SK-N-SH (cell line): ENCODE measurements at regions not wholly inside any gene's neighbourhood (a gene's known extent, or its start where the extent isn't known, plus 50 kb on each side); places are given as distances from the start of the nearest gene placed in this dataset.

ENCODE experiments used
- CTCF ChIP-seq: fragments of 200-600 bp; sonication (generic); IDR thresholded peaks from 2 replicates; pipeline ENCODE4 v1.6.1; 2017; ENCODE audit warnings: antibody characterized with exemption, mild to moderate bottlenecking, moderate library complexity
- EP300 ChIP-seq, 2 experiments: IDR thresholded peaks; 2 replicates each; pipeline versions ENCODE4 v1.4.0 to v1.6.1; 2012; ENCODE audit warnings: borderline replicate concordance in 1 of 2, low read depth in 1 of 2, low read length in 1 of 2
- EZH2phosphoT487 ChIP-seq: fragments of 200-600 bp; sonication (generic); IDR thresholded peaks from 2 replicates; pipeline ENCODE4 v1.6.1; 2017; ENCODE audit warnings: low read depth, mixed run types, mild to moderate bottlenecking, antibody characterized with exemption, moderate library complexity, borderline replicate concordance
- FOXJ3 ChIP-seq: sonication (generic); formaldehyde crosslinking; IDR thresholded peaks from 2 replicates; pipeline ENCODE4 v1.5.1; 2020; ENCODE audit warnings: mild to moderate bottlenecking, missing genetic modification reagents
- TF ChIP-seq, protein P1 (sequence below): IDR thresholded peaks from 2 replicates; pipeline ENCODE4 v1.6.1; 2012; ENCODE audit warnings: mild to moderate bottlenecking, low read depth, low read length, moderate library complexity

GRCh38 chr2:8472545-8473323, 209.1 kb upstream of the ID2 start:
- TF ChIP-seq EZH2phosphoT487 (no peak), EP300 (IDR thresholded peaks at IDR 0.05; ENCODE audit: borderline replicate concordance in 1 of 2, low read depth in 1 of 2, low read length in 1 of 2) (no peak), FOXJ3 (CRISPR knock-in tag) (no peak), CTCF (no peak)
- TF ChIP-seq, protein P1, sequence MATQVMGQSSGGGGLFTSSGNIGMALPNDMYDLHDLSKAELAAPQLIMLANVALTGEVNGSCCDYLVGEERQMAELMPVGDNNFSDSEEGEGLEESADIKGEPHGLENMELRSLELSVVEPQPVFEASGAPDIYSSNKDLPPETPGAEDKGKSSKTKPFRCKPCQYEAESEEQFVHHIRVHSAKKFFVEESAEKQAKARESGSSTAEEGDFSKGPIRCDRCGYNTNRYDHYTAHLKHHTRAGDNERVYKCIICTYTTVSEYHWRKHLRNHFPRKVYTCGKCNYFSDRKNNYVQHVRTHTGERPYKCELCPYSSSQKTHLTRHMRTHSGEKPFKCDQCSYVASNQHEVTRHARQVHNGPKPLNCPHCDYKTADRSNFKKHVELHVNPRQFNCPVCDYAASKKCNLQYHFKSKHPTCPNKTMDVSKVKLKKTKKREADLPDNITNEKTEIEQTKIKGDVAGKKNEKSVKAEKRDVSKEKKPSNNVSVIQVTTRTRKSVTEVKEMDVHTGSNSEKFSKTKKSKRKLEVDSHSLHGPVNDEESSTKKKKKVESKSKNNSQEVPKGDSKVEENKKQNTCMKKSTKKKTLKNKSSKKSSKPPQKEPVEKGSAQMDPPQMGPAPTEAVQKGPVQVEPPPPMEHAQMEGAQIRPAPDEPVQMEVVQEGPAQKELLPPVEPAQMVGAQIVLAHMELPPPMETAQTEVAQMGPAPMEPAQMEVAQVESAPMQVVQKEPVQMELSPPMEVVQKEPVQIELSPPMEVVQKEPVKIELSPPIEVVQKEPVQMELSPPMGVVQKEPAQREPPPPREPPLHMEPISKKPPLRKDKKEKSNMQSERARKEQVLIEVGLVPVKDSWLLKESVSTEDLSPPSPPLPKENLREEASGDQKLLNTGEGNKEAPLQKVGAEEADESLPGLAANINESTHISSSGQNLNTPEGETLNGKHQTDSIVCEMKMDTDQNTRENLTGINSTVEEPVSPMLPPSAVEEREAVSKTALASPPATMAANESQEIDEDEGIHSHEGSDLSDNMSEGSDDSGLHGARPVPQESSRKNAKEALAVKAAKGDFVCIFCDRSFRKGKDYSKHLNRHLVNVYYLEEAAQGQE = no peak
